ENCODE measurements at regions not wholly inside any gene's neighbourhood (a gene's known extent, or its start where the extent isn't known, plus 50 kb on each side); places are given as distances from the start of the nearest gene placed in this dataset.

- TF ChIP-seq CTCF (optimal IDR thresholded peaks at IDR 0.05 in 1 of 3, IDR thresholded peaks at IDR 0.05 in 1 of 3, conservative IDR thresholded peaks at IDR 0.05 in 1 of 3; ENCODE audit: extremely low read depth in 1 of 3, insufficient read depth in 2 of 3, low read length in 3 of 3) (no peak), EZH2 (IDR thresholded peaks at IDR 0.05; ENCODE audit: low read length) (no peak)
These were observed 1041.1 kb upstream of the GBE1 start for GRCh38 chr3:82802501-82802900.

Data from keratinocyte (primary cell).